ENCODE measurements at regions not wholly inside any gene's neighbourhood (a gene's known extent, or its start where the extent isn't known, plus 50 kb on each side); places are given as distances from the start of the nearest gene placed in this dataset.

DNA sequence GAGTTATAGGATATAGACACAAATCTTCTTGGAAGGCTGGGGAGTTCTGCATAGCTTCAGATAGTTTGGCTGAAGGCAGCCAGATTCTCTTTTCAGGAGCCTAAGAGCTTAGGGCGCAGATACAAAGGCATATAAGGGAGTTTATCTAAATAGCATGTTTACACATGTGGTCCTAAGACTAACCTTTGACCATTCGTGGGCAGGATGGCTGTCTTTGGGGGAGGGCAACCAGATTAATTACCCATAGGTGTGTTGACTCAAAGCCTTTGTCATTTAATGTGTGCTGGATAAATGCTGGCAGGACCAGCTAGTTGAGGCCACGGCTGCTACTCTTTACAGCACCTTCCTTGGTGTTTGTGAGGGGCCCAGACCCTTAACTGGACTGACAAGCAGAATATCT, 71.8 kb downstream of the IER5 start:
- Histone ChIP-seq H3K36me3 (replicated peaks in 1 of 2; ENCODE audit: control insufficient read depth in 1 of 2, insufficient read depth in 2 of 2, low read length in 2 of 2) (no peaks in the 10 kb centered on the region), H3K4me1 (ENCODE audit: insufficient read depth, low read length) (no peaks in the 10 kb centered on the region), H3K9me3 (ENCODE audit: low read length) (peaks cover 42% of the 10 kb centered on the region), H3K79me2 (ENCODE audit: insufficient read depth, low read length) (no peaks in the 10 kb centered on the region), H3K9ac (ENCODE audit: insufficient read depth, low read depth, low read length) (no peak overlapping the region), H3K27ac (ENCODE audit: extremely low read length, insufficient read depth, low read length) (no peak overlapping the region), H4K20me1 (ENCODE audit: insufficient read depth, low read length) (no peaks in the 10 kb centered on the region), H3K27me3 (ENCODE audit: control insufficient read depth in 1 of 2, insufficient read depth in 2 of 2, low read length in 2 of 2) (no peaks in the 10 kb centered on the region; a peak in 2 of 5 replicates), H3K4me3 (replicated peaks in 1 of 3; ENCODE audit: insufficient read depth in 1 of 3, low read depth in 2 of 3, low read length in 3 of 3) (no peak overlapping the region), H3K4me2 (ENCODE audit: low read depth, low read length) (no peak overlapping the region), H2AFZ (ENCODE audit: low read length) (no peak overlapping the region)
- intact Hi-C loops (cut with micrococcal nuclease; ENCODE audit: unreplicated experiment) (no loop called here), in situ Hi-C loops (cut with HindIII; ENCODE audit: extremely low pct_ligation_motif_present, low pct_unique_long_range_greater_than_20kb) (no loop called here)
- WGBS (ENCODE audit: low lambda C conversion rate): 0% methylated on average over 3 of the region's 3 CpGs
- DNase-seq (ENCODE audit: low spot score) (no peak), ATAC-seq (no peak), FAIRE-seq (no peak)
- no TSS peak for BruUV-seq (replicated peaks)
- POLR2A ChIA-PET: interaction anchor here (1.1 kb wide), 1 partner anchor 207 kb away, joined by 3 read pairs; no protein-coding TSS in a partner anchor
- TF ChIP-seq FOXA1 (IDR thresholded peaks at IDR 0.05) (no peak), FOXA1 (CRISPR knock-in tag; IDR thresholded peaks at IDR 0.05) (0 out of 2 replicates have a peak, but pooled peaks have one; percentile 35)
- TF ChIP-seq, protein P1, sequence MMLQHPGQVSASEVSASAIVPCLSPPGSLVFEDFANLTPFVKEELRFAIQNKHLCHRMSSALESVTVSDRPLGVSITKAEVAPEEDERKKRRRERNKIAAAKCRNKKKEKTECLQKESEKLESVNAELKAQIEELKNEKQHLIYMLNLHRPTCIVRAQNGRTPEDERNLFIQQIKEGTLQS (CRISPR knock-in tag; IDR thresholded peaks at IDR 0.05): no peak
- CTCF ChIA-PET (ENCODE audit: low intra/inter-chr PET ratio, low total read pairs): no interaction called here

DNA sequence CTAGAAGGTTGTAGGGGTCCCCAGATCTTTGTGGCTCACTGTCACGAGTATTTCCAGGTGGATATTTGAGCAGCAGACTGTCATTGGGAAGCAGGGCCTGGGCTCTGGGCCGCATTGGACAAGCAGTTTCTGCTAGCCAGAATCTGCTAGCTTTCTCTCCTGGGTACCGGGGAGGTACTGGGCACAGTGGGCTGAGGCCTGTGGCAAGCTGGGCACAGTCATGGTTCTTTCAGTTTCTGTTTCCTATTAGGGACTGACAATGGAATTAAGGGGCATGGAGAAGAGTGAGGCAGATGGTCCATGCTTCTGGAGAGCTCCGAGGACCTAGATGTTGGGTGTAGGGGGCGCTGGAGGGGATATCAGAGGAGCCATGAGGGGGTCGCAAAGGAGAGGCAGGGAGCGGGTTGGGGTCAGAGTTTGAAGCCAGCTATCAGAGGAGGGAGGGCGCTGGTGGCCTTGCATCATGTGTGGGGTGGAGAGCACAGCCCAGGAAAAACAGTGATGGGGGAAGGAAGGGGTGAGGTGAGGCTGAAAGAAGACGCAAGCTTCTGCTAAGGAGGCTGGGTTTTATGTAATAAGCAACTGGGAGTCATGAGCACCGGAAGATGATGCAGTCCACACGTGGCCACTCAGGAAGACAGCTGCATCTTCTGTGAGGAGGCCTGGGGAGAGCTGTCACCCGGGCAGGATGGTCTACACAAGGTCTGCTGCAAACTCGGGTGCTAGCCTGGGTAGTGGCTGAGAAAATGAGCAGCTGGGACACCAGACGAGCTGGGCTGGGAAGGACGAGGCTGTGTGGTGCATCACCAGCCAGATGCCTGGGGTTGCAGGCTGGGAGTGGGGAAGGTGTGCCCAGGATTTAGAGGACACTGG, 72.7 kb downstream of the IER5 start:
- ChIA-PET CTCF (ENCODE audit: low intra/inter-chr PET ratio, low total read pairs) (no interaction called here), POLR2A (interaction anchor here (1.1 kb wide), 1 partner anchor 208 kb away, joined by 3 read pairs; no protein-coding TSS in a partner anchor)
- in situ Hi-C loops (cut with HindIII; ENCODE audit: extremely low pct_ligation_motif_present, low pct_unique_long_range_greater_than_20kb) (no loop called here), intact Hi-C loops (cut with micrococcal nuclease; ENCODE audit: unreplicated experiment) (no loop called here)
- BruUV-seq (replicated peaks): no TSS peak
- Histone ChIP-seq H3K27ac (ENCODE audit: extremely low read length, insufficient read depth, low read length) (no peak overlapping the region), H3K9ac (ENCODE audit: insufficient read depth, low read depth, low read length) (no peak overlapping the region), H3K27me3 (ENCODE audit: control insufficient read depth in 1 of 2, insufficient read depth in 2 of 2, low read length in 2 of 2) (no peaks in the 10 kb centered on the region; a peak in 2 of 5 replicates), H3K36me3 (replicated peaks in 1 of 2; ENCODE audit: control insufficient read depth in 1 of 2, insufficient read depth in 2 of 2, low read length in 2 of 2) (no peaks in the 10 kb centered on the region), H3K4me1 (ENCODE audit: insufficient read depth, low read length) (peaks cover 2% of the 10 kb centered on the region), H3K79me2 (ENCODE audit: insufficient read depth, low read length) (no peaks in the 10 kb centered on the region), H4K20me1 (ENCODE audit: insufficient read depth, low read length) (no peaks in the 10 kb centered on the region), H2AFZ (ENCODE audit: low read length) (no peak overlapping the region), H3K4me3 (replicated peaks in 1 of 3; ENCODE audit: insufficient read depth in 1 of 3, low read depth in 2 of 3, low read length in 3 of 3) (no peak overlapping the region), H3K9me3 (ENCODE audit: low read length) (peaks cover 42% of the 10 kb centered on the region), H3K4me2 (ENCODE audit: low read depth, low read length) (no peak overlapping the region)
- TF ChIP-seq RAD51 (IDR thresholded peaks at IDR 0.05; ENCODE audit: borderline replicate concordance): no peak
- no peak for TF ChIP-seq SUZ12 (IDR thresholded peaks at IDR 0.05; ENCODE audit: low read depth, low read length)
- no peak for TF ChIP-seq HHEX (CRISPR knock-in tag; IDR thresholded peaks at IDR 0.05)
- TF ChIP-seq ZFX (CRISPR knock-in tag; IDR thresholded peaks at IDR 0.05; ENCODE audit: low read depth): no peak
- no peak for TF ChIP-seq ZNF839 (CRISPR knock-in tag; IDR thresholded peaks at IDR 0.05; ENCODE audit: borderline replicate concordance)
- no peak for TF ChIP-seq SMARCE1 (IDR thresholded peaks at IDR 0.05; ENCODE audit: borderline replicate concordance)
- no peak for TF ChIP-seq ZNF224 (CRISPR knock-in tag; IDR thresholded peaks at IDR 0.05)
- no peak for TF ChIP-seq GLI4 (CRISPR knock-in tag; IDR thresholded peaks at IDR 0.05; ENCODE audit: borderline replicate concordance)
- no peak for TF ChIP-seq ZNF878 (CRISPR knock-in tag; IDR thresholded peaks at IDR 0.05)
- TF ChIP-seq KMT2A (CRISPR knock-in tag; IDR thresholded peaks at IDR 0.05): no peak
- TF ChIP-seq ZNF121 (CRISPR knock-in tag; IDR thresholded peaks at IDR 0.05): no peak
- no peak for TF ChIP-seq SAP130 (CRISPR knock-in tag; IDR thresholded peaks at IDR 0.05; ENCODE audit: low read depth)
- 24% methylated on average over 15 of the region's 15 CpGs for WGBS (ENCODE audit: low lambda C conversion rate)
- ATAC-seq (no peak), FAIRE-seq (no peak), DNase-seq (ENCODE audit: low spot score) (no peak)
